Activated CD8-positive, alpha-beta memory T cell treated with anti-CD3 and anti-CD28 coated beads for 36 hours (primary cell): ENCODE measurements at regions not wholly inside any gene's neighbourhood (a gene's known extent, or its start where the extent isn't known, plus 50 kb on each side); places are given as distances from the start of the nearest gene placed in this dataset.
"Not testable (repeated sequence)": the region's sequence is repeated elsewhere in the genome, so short reads cannot be mapped to it uniquely, and the experiment has no call there.

Source experiments
- CTCF ChIA-PET: fragments of 350-600 bp; sonication (Branson Sonifier 250); formaldehyde crosslinking; loops from one replicate; lab custom pipeline; 2021; ENCODE audit warnings: antibody characterized with exemption; lab: Charles Lee
- POLR2A ChIA-PET: fragments of 350-600 bp; sonication (Branson Sonifier 250); formaldehyde crosslinking; loops from one replicate; lab custom pipeline; 2021; ENCODE audit warnings: antibody characterized with exemption; lab: Charles Lee

DNA sequence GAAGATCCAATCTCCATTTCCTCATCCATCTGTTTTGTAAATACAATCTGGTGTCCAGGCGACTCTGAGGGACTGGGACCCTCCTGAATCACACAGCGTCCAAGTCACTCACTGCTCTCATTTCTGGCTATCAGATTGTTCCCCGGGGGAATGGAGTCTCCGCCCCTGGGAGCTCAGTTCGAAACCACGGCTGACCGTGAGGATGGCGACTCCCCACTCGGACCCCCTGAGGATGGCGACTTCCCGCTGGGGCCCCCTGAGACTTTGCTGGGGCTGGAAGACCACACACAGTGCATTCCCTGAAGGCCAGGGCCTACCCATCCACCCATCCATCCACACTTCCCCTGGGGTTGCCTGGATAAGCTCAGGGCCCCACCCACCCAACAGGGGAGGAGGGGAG lies 360.5 kb downstream of the BCL2L11 start:
- POLR2A ChIA-PET, CTCF ChIA-PET: not testable (repeated sequence)

DNA sequence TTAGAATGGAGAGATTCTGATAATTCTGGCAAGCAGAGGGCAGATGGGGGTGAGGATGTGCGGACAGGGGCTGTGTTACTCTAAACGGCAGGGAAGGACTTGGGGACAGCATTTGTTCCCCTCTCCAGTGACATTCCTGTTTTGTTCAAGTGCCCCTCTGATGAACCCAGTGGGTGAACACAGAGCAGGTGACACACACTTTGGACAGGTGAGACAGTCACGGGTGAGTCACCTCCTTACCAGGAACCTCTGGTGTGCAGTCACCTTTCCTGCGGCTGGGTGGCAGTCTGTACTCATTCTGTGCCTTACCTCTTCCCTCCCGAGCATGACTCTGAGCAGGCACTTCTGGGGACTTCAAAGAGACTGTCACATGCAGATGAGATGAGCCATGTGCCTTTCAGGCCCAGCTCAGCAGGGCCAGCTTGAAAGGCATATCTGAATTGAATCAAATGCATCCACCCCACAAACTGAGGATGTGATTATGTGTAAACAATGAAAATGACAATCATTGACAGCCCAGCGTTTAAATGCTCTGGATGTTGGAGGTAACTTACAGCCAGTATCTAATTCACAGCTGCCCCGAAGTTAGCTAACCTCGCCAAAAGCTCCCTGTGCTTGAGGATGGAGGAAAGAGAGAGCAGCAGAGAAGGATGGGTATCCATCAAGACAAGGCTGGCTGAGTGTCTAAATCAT lies 362.4 kb downstream of the BCL2L11 start:
- CTCF ChIA-PET: not testable (repeated sequence)

DNA sequence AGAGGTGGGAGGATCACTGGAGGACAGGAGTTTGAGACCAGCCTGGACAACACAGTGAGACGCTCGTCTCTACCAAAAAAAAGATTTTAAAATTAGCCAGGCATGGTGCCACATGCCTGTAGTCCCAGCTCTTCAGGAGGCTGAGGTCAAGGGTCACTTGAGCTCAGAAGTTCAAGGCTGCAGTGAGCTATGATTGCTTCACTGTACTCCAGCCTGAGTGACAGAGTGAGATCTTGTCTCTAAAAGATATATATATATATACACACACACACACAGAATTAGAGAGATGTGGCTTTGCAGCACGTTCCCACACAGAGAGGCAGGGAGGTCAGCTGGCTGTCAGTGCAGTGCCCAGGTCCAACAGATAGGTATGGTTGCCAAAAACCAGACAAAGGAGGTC lies 363.4 kb downstream of the BCL2L11 start:
- POLR2A ChIA-PET, CTCF ChIA-PET: not testable (repeated sequence)

More for the DNA sequence above, 362.4 kb downstream of the BCL2L11 start:
- POLR2A ChIA-PET: not testable (repeated sequence)

DNA sequence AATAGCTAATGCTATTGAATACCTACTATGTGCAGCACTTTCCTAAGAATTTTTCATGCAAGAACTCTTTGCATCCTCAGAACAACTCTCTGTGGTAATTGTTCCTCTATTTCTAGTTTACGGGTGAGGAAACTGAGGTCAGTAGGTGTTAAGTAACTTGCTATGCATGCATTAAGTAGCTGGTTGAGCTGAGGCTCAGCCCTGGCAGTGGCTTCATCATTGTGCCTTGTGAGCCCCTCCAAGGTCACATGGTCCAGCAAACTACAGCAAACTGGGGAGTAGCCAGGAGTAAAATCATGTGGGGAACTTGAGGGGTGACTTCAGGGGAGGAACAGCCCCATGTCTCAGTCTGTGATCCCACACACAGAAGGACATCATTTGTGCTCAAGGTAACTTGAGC lies 365.2 kb downstream of the BCL2L11 start:
- CTCF ChIA-PET, POLR2A ChIA-PET: not testable (repeated sequence)

DNA sequence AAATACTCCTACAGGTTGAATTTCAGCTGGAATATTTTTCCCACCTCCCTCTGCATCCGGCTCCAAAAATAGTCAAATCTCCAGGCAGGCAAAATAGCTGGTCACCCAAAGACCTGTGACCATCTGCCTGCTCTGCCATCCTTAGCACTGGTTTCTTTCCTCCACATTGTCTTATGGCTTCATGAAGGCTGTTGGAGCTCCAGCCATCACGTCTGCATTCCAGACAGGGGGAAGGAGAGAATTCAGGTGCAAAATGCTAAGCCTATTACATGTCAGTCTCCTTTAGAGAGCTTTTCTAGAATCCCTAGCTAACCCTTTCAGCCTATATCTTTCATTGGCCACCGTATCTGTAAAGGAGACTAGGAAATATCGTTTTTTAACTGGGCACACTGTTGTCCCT lies 367.7 kb downstream of the BCL2L11 start:
- CTCF ChIA-PET, POLR2A ChIA-PET: not testable (repeated sequence)

DNA sequence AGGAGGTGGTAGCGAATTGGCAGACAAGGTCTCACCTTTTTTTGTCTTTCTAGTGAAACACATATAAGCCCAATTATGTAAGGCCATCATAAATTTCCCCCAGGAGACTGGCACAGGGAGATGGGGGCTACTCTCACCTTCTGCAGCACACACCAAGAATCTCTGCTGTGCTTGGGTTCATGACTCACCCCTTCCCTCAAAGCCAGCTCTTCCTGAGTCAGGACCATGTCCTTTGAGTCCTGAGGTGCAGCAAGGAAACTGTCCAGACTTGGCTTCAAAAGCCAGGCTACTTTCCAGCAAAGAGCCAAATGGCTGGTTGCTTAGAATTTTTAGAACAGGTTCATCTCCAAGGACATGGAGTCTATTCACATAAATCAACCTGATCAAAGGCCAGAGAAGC lies 368.7 kb downstream of the BCL2L11 start:
- POLR2A ChIA-PET, CTCF ChIA-PET: not testable (repeated sequence)

DNA sequence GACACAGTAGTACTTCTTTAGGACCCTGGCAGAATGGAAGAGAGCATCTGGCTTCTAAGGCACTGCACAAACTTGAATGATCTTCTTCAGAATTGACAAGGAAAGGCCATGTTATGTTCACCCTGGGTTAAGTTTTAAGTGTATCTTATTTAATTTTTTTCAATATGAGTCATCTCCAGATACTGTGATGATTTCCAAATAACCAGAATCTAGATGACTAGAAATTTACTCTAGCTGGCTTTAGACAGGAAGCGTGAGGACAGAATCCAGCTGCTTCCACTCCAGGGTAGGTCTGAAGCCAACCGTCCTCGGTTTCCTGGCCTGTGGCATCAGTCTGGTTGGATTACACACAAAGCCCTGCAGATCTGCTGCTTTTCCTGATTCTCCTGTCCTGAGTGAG lies 370.5 kb downstream of the BCL2L11 start:
- POLR2A ChIA-PET, CTCF ChIA-PET: not testable (repeated sequence)

DNA sequence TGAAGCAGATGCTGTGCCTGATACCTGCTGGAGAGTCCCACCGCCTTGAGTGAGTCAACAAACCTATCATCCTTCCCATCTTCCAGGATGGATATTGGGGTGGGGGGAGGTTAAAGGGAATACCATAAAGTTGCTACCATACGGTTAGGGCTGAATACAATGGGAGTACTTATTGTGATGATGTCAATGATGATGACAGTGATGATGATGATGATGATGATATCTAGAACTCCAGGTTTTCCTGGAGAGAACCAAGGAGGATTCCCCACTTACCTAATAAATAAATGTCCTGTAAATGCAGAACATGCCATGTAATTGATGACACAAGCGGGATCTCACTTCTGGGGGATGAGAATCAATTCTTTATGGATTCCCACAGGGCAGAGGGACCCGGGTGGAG lies 370.9 kb downstream of the BCL2L11 start:
- POLR2A ChIA-PET, CTCF ChIA-PET: not testable (repeated sequence)

DNA sequence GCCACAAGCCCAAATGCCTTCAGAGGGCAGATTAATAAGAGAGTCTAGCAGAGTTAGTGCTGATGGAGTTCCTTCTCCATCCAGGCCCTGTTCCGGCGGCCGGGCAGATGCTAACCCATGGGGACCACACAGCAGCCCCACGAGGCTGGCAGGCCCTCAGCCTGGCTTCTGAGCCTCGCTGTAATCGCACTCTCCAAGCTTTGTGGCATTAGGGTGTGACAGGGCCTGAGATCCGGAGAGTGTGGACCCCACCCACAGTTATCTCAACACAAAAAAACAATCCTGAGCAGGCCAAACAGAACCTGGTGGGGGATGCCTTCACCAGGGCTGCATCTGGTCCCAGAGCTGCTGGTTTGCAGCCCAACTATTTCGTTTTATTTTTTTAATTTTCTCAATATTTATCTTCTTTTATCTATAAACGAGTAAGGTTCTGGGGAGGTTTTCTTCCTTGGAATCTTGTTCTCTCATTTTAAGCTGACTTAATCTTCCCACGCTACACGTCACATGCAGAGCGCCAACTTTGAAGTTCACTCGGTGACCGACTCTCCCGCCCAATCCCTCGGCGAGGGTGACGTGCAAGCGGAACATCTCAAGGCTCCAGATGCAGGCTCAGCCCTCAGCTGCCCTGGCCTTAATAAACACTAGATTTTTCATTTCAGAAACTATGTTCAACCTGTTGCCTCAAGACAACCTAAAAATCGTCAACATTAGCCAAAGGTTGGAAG lies 372.4 kb downstream of the BCL2L11 start:
- POLR2A ChIA-PET, CTCF ChIA-PET: not testable (repeated sequence)

DNA sequence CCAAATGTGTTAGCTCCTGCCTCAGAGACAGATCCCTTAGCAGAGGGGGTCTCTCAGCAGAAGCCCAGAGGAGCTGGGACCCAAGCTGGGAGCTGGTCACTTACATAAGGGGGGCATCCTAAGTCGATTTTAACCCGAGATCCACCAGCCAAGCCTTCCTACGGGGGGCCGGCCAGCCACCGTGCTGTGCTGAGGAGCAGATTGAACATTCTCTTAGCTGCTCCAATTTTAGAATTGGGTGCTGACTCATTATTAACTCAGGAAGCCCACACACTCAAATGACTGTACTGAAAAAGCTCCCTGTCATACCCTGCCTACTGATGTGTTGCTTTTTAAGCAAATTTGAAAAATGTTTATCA lies 373.0 kb downstream of the BCL2L11 start:
- POLR2A ChIA-PET, CTCF ChIA-PET: not testable (repeated sequence)

DNA sequence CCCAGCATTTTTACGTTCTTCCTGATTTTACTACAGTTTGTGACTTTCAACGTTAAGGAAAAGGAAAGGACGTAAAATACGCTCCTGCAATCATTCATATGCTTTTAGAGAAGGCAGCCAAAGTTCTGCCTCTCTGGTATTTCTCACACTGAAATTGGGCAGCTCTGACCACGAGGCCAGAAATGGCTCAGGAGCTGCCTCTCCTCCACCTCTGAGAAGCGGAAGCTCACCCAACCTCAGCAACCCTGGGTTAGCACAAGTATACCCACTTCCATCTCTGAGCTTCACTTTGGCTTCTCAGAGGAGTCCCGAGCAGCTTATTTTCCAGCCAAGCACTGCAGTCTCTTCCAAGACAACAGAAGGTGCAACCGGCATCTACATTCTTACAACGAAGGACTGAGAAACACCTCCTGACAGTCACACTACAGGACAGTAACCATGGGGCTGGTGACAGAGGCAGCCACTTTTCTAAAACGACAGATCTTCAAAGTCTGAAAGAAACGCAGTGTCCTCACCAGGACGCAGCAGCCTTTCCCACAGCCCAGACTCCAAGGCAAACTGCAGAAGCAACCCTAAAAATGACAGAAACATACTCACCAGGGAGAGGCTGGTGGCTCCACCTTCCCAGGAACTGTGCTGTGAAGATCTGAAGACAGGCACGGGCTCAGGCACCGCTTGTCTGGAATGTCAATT lies 373.7 kb downstream of the BCL2L11 start:
- CTCF ChIA-PET: not testable (repeated sequence)

DNA sequence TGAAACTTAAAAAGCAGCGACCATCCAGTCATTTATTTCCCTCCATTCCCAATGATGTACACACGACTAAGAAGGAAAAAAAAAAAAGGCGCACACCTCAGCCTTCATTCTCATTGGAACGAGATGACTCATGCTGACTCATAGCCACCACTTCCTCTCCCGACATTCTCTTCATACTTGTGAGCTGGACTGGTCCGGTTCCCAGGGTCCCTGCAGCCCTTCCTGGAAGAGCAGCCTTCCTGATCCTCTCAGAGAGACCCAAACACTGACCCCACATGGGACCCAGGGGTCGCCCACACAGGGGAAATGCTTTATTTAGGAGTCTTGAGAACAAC lies 374.2 kb downstream of the BCL2L11 start:
- CTCF ChIA-PET, POLR2A ChIA-PET: not testable (repeated sequence)

More for the DNA sequence above, 373.7 kb downstream of the BCL2L11 start:
- POLR2A ChIA-PET: not testable (repeated sequence)

DNA sequence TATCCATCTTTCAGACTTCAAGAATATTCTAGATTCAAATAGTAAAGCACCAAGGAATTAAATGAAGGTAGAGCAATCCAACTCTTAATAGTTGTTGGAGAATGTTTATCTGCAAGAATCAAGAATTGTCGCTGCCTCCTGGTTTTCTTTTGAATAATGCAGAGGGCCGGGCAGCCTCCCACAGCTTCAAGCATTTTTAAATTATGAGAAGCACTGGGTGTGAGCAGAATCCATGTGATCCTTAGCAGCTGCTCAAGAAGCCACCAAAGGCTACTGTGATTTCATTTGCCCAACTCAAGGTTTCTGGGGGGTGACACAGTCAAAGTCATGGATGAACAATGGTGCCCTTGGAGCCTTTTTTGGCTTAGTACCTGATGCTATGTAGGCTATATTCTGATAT lies 374.9 kb downstream of the BCL2L11 start:
- CTCF ChIA-PET, POLR2A ChIA-PET: not testable (repeated sequence)

DNA sequence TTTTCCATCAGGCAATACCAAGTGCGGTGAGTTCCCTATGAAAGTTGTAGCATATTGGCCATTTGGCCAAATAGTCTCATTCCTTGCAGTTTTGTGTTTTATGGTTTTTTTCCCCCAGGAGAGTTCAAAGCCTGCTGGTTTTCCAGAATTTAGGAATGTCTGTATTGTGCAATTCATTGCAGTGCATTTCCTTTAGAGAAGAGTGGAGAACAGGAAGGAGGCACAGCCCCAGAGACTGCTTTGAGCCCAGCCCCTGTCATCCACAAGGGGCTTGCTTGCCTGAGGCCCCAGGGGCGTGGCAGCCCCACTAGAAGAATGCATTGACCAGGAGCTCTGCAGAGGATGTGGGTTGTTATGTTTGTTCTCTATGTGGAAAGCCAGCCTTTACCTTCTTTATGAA lies 375.5 kb downstream of the BCL2L11 start:
- POLR2A ChIA-PET, CTCF ChIA-PET: not testable (repeated sequence)

DNA sequence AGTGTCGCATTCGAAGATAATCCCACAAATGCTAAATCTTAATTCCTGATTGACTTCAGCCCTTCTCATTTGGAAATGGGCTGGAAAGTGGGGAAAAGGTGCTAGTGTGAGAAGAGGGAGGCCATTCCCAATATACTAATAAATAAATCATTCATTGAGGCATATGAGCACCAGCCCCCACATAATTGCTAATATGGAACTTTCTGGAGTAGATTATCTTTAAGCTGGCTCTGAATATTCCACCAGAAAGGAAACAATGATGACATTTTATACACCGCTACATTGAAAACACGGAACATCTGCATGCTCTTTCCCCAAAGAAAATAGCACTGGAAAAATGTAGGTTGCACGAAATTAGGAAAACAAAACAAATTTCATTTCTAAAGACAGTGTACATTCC lies 376.1 kb downstream of the BCL2L11 start:
- CTCF ChIA-PET, POLR2A ChIA-PET: not testable (repeated sequence)

DNA sequence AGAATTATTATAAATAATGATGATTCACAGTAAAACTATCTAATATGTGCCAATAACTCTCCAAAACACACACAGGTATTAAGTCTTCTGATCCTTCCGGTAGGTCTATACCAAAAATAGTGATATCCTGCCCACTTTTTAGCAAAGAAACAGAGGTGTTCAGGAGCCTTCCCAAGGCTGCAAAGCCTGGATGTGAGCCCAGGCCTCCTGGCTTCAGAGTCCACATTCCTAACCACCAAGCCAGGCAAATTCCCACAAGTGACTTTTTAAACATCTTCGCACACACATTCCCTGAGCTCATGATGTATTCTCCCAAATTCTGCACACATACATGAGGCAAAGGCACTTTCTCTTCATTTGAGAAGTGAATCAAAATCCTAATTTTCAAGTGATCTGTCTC lies 376.6 kb downstream of the BCL2L11 start:
- CTCF ChIA-PET, POLR2A ChIA-PET: not testable (repeated sequence)

DNA sequence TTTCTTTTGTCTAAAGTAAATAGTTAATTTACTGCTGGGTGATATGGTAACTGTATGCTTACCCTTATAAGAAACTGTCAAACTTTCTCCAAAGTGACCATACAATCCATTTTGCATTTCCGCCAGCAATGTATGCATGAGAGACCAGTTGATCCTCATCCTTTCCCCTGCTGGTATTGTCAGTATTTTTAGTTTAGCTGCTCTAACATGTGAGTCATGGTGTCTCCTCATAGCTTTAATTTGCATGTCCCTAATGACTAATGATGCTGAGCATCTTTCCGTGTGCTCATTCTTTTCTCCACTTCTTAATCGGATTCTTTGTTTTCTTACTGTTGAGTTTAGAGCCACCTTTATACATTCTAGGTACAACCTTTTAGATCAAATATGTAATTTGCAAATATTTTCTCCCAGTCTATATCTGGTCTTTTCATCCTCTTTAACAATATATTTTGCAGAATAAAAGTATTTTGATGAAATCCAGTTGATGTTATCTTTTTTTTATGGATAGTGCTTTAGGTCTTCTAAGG lies 379.9 kb downstream of the BCL2L11 start:
- POLR2A ChIA-PET, CTCF ChIA-PET: not testable (repeated sequence)

DNA sequence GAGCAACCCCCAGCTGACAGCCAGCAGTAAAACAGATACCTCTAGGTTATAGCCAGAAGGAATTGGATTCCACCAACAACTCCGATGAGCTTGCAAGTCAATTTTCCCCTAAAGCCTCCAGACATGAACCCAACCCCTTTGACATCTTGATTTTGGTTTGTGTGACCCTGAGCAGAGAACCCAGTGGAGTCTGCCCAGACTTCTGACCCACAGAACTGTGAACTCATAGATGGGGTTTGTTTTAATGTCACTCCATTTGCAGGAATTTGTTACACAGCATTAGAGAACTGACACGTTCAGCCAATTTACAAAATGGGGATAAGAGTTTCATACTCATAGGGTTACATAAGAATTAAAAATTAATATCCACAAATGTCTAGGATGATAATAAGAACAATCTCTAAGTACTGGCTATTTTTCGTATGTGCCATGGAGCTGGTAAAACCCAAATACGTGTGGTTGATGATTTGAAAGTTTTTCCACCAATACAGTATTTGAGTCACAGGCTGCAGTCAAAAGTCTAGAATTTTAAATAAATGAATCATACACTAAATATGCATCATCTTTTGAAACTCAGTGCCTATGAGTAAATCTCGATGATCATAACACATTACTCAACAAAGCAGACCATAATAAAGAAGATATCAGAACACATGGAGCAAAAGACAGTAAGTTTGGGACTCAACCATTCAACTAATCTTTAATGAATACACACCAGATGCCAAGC lies 380.0 kb downstream of the ANAPC1 start:
- CTCF ChIA-PET: interaction anchor here (0.7 kb wide), 1 partner anchor 783 kb away, joined by 3 read pairs; no protein-coding TSS in a partner anchor
- POLR2A ChIA-PET: not testable (repeated sequence)

DNA sequence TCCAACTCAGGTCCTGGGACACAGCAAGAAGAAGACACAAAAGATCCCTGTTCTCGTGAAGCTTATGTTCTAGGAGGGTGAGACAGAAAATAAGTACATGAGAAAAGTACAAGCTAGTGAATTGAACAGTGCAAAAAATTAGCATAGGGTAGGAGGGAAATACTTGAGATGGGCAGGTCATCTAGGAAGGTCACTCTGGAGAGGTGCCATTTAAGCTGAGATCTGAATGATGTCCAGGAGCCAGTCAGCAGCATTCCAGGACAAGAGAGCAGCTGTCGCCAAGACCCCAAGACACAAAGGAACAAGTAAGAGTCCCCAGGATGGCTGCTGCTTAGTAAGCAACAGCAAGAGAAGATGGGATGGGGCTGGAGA lies 379.4 kb downstream of the ANAPC1 start:
- CTCF ChIA-PET: interaction anchor here (0.7 kb wide), 1 partner anchor 784 kb away, joined by 3 read pairs; no protein-coding TSS in a partner anchor
- POLR2A ChIA-PET: not testable (repeated sequence)

DNA sequence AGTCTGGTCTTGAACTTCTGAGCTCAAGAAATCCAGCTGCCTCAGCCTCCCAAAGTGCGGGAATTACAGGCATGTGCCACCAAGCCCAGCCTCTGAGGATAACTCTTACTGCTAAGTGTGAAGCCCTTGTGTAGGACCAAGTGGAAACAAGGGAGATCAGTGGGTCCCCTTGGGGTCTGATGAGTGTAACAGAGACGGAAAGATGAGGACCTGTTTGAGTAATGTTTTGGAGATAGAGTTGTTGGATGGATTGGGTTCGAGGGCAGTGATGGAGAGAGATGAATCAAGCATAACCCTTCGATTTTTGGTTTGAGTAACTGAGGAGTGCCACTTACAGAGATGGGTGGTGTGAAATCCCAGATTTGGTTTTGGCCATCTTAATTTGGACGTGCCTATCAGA lies 378.7 kb downstream of the ANAPC1 start:
- POLR2A ChIA-PET, CTCF ChIA-PET: not testable (repeated sequence)
